ENCODE measurements at regions not wholly inside any gene's neighbourhood (a gene's known extent, or its start where the extent isn't known, plus 50 kb on each side); places are given as distances from the start of the nearest gene placed in this dataset.

DNA sequence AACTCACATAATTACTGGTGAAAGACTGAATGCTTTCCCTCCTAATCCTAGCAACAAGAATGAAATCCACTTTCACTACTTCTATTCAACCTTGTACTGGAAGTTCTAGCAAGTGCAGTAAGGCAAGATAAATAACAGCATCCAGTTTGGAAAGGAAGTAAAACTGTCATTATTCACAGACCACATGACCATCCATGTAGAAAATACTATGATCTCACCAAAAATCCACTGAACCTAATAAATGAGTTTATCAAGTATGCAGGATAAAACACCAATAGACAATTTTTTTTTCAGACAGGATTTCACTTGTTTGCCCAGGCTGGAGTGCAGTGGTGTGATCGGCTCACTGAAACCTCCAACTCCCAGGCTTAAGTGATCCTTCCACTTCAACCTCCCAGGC is 117.7 kb downstream of the TMEM167A start:
- Histone ChIP-seq H3K27ac (ENCODE audit: low read length) (no peak overlapping the region), H3K36me3 (ENCODE audit: control insufficient read depth, insufficient read depth, low read length) (no peaks in the 10 kb centered on the region), H3K9me3 (ENCODE audit: control insufficient read depth, insufficient read depth, low read depth, low read length) (no peaks in the 10 kb centered on the region; the same call in 1 of the 2 replicates), H3K4me1 (ENCODE audit: control insufficient read depth, insufficient read depth, low read length) (no peaks in the 10 kb centered on the region), H3K4me3 (ENCODE audit: low read depth in 2 of 2, low read length in 2 of 2) (no peak overlapping the region), H3K27me3 (ENCODE audit: control insufficient read depth, insufficient read depth, low read length) (no peaks in the 10 kb centered on the region)
- POLR2A ChIA-PET = no interaction called here
- in situ Hi-C loops (cut with HindIII; ENCODE audit: low pct_unique_long_range_greater_than_20kb, low sequenced_read_pairs) (no loop called here), intact Hi-C loops (cut with micrococcal nuclease; ENCODE audit: unreplicated experiment) (no loop called here)
- BruUV-seq (replicated peaks) = no TSS peak
- ATAC-seq = no peak
- CTCF ChIA-PET = no interaction called here
- TF ChIP-seq, protein P1, sequence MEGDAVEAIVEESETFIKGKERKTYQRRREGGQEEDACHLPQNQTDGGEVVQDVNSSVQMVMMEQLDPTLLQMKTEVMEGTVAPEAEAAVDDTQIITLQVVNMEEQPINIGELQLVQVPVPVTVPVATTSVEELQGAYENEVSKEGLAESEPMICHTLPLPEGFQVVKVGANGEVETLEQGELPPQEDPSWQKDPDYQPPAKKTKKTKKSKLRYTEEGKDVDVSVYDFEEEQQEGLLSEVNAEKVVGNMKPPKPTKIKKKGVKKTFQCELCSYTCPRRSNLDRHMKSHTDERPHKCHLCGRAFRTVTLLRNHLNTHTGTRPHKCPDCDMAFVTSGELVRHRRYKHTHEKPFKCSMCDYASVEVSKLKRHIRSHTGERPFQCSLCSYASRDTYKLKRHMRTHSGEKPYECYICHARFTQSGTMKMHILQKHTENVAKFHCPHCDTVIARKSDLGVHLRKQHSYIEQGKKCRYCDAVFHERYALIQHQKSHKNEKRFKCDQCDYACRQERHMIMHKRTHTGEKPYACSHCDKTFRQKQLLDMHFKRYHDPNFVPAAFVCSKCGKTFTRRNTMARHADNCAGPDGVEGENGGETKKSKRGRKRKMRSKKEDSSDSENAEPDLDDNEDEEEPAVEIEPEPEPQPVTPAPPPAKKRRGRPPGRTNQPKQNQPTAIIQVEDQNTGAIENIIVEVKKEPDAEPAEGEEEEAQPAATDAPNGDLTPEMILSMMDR (IDR thresholded peaks at IDR 0.05) = no peak
- TF ChIP-seq TCF7L2 (IDR thresholded peaks at IDR 0.05; ENCODE audit: low read depth, low read length) (no peak), POLR2AphosphoS5 (IDR thresholded peaks at IDR 0.05; ENCODE audit: low read depth, low read length) (no peak), REST (IDR thresholded peaks at IDR 0.05; ENCODE audit: insufficient read depth in 1 of 2, low read depth in 2 of 2, low read length in 1 of 2) (no peak), SIN3A (IDR thresholded peaks at IDR 0.05; ENCODE audit: borderline replicate concordance, insufficient read depth, low read depth, low read length) (no peak)
- DNase-seq (ENCODE audit: low read depth, low spot score) = no peak

GRCh38 chr5:82956600-82956999 is 120.6 kb downstream of the TMEM167A start:
- H3K4me1 ChIP-seq (ENCODE audit: control insufficient read depth, insufficient read depth, low read length) = no peaks in the 10 kb centered on the region
- intact Hi-C loops (cut with micrococcal nuclease; ENCODE audit: unreplicated experiment) (no loop called here), in situ Hi-C loops (cut with HindIII; ENCODE audit: low pct_unique_long_range_greater_than_20kb, low sequenced_read_pairs) (no loop called here)
- no peak for ATAC-seq
- no peak for TF ChIP-seq SIN3A (IDR thresholded peaks at IDR 0.05; ENCODE audit: borderline replicate concordance, insufficient read depth, low read depth, low read length)
- no peak for TF ChIP-seq TCF7L2 (IDR thresholded peaks at IDR 0.05; ENCODE audit: low read depth, low read length)
- TF ChIP-seq POLR2AphosphoS5 (IDR thresholded peaks at IDR 0.05; ENCODE audit: low read depth, low read length) = no peak
- TF ChIP-seq REST (IDR thresholded peaks at IDR 0.05; ENCODE audit: insufficient read depth in 1 of 2, low read depth in 2 of 2, low read length in 1 of 2) = no peak
- TF ChIP-seq, protein P1 (IDR thresholded peaks at IDR 0.05) = no peak
- H3K36me3 ChIP-seq (ENCODE audit: control insufficient read depth, insufficient read depth, low read length) = no peaks in the 10 kb centered on the region
- H3K4me3 ChIP-seq (ENCODE audit: low read depth in 2 of 2, low read length in 2 of 2) = no peak overlapping the region
- ChIA-PET POLR2A (no interaction called here), CTCF (no interaction called here)
- H3K9me3 ChIP-seq (ENCODE audit: control insufficient read depth, insufficient read depth, low read depth, low read length) = no peaks in the 10 kb centered on the region; the same call in 1 of the 2 replicates
- no peak for DNase-seq (ENCODE audit: low read depth, low spot score)
- no peaks in the 10 kb centered on the region for H3K27me3 ChIP-seq (ENCODE audit: control insufficient read depth, insufficient read depth, low read length)
- no peak overlapping the region for H3K27ac ChIP-seq (ENCODE audit: low read length)
- BruUV-seq (replicated peaks) = no TSS peak
